K562 (cell line): ENCODE measurements at regions not wholly inside any gene's neighbourhood (a gene's known extent, or its start where the extent isn't known, plus 50 kb on each side); places are given as distances from the start of the nearest gene placed in this dataset.

Source experiments
- ATAC-seq: fragments of 200-7000 bp; cut with Tn5 transposase; 3 replicates; pipeline ENCODE4 v1.9.1; 2020; ENCODE audit warnings: moderate library complexity
- BruUV-seq: library from RNA; stranded (reverse); fragments of 400-500 nt; replicated peaks from 2 replicates; lab custom pipeline; 2021; lab: Mats Ljungman, UMichigan
- CTCF ChIA-PET: fragments of 300-600 bp; formaldehyde crosslinking; extraction: SDS; loops from one replicate; lab custom pipeline; 2021; ENCODE audit warnings: low intra/inter-chr PET ratio; lab: Yijun Ruan, JAX
- POLR2A ChIA-PET: fragments of 300-600, 350-650 bp; sonication (Branson Sonifier 250); formaldehyde crosslinking; extraction: SDS; loops from one replicate; lab custom pipeline; 2021; ENCODE audit warnings: antibody characterized with exemption, inconsistent platforms; lab: Yijun Ruan, JAX
- DNase-seq, 4 experiments: peaks; one replicate each; pipeline versions ENCODE4 v3.0.0 to v3.0.0-alpha.2; 2011 to 2018; ENCODE audit warnings: low spot score in 3 of 4, mixed read lengths in 3 of 4; ENCODE audit errors: extremely low read depth in 1 of 4
- FAIRE-seq: peaks from 2 replicates; lab custom pipeline; 2011; peaks lifted over from hg19 to GRCh38; lab: Jason Lieb, UNC
- H2AFZ ChIP-seq: 2 replicates; pipeline ENCODE4 v1.6.0; 2011; ENCODE audit warnings: low read depth, low read length, control low read depth, inconsistent platforms
- H3K27ac ChIP-seq: fragments of 200-600 bp; 3 replicates; pipeline ENCODE4 v1.8.0; 2011; ENCODE audit warnings: low read depth, mild to moderate bottlenecking, control low read depth, inconsistent platforms, low read length, moderate library complexity, mixed read lengths; ENCODE audit errors: extremely low read depth
- H3K27me3 ChIP-seq, 2 experiments: fragments of 300-600 bp in 1 of 2; 2 replicates in 1 of 2; 3 replicates in 1 of 2; pipeline versions ENCODE4 v1.6.0 to v1.8.0; 2011; ENCODE audit warnings: inconsistent platforms in 2 of 2, low read length in 2 of 2, mild to moderate bottlenecking in 1 of 2, mixed read lengths in 1 of 2, moderate library complexity in 1 of 2; ENCODE audit not compliant: control insufficient read depth in 2 of 2, insufficient read depth in 2 of 2
- H3K36me3 ChIP-seq: fragments of 300-600 bp; 3 replicates; pipeline ENCODE4 v1.8.0; 2011; ENCODE audit warnings: mild to moderate bottlenecking, low read length, inconsistent platforms; ENCODE audit not compliant: control insufficient read depth, insufficient read depth
- H3K4me1 ChIP-seq, 2 experiments: fragments of 200-600 bp in 1 of 2; replicated peaks in 1 of 2; 2 replicates in 1 of 2; 3 replicates in 1 of 2; pipeline versions ENCODE4 v1.5.1 to v1.8.0; 2011; ENCODE audit warnings: inconsistent platforms in 2 of 2, low read length in 2 of 2, mild to moderate bottlenecking in 1 of 2, mixed read lengths in 1 of 2, moderate library complexity in 1 of 2; ENCODE audit not compliant: control insufficient read depth in 2 of 2, insufficient read depth in 2 of 2
- H3K4me2 ChIP-seq: 2 replicates; pipeline ENCODE4 v1.6.1; 2011; ENCODE audit warnings: low read length, control low read depth, inconsistent platforms, mixed read lengths; ENCODE audit not compliant: insufficient read depth
- H3K4me3 ChIP-seq: fragments of 200-600 bp; sonication (generic), shearing (Covaris generic); 2 replicates; pipeline ENCODE4 v1.5.1; 2016; ENCODE audit warnings: control low read depth, inconsistent platforms
- H3K79me2 ChIP-seq: fragments of 200-600 bp; 3 replicates; pipeline ENCODE4 v1.8.0; 2011; ENCODE audit warnings: low read length, inconsistent platforms; ENCODE audit not compliant: control insufficient read depth, insufficient read depth
- H3K9ac ChIP-seq, 2 experiments: 2 replicates each; pipeline versions ENCODE4 v1.6.0 to v1.6.1; 2011; ENCODE audit warnings: low read depth in 2 of 2, low read length in 2 of 2, control low read depth in 1 of 2, inconsistent platforms in 1 of 2, mild to moderate bottlenecking in 1 of 2, mixed read lengths in 1 of 2; ENCODE audit not compliant: insufficient read depth in 1 of 2
- H3K9me1 ChIP-seq: one replicate; pipeline ENCODE4 v1.6.0; 2011; ENCODE audit warnings: inconsistent platforms, mild to moderate bottlenecking, low read length, moderate library complexity; ENCODE audit not compliant: control insufficient read depth, insufficient read depth
- H3K9me3 ChIP-seq: replicated peaks from 2 replicates; pipeline ENCODE4 v1.5.1; 2011; ENCODE audit warnings: low read depth, low read length, inconsistent platforms; ENCODE audit not compliant: control insufficient read depth, insufficient read depth
- H4K20me1 ChIP-seq: replicated peaks from 2 replicates; pipeline ENCODE4 v1.6.1; 2011; ENCODE audit warnings: low read length, inconsistent platforms, mixed read lengths; ENCODE audit not compliant: control insufficient read depth, insufficient read depth
- ADNP ChIP-seq: fragments of 200-800 bp; sonication (Bioruptor generic); IDR thresholded peaks from 2 replicates; pipeline ENCODE4 v1.6.1; 2016; ENCODE audit warnings: missing genetic modification characterization, missing compliant biosample characterization
- ATF3 ChIP-seq, 2 experiments: fragments of 450-650 bp in 1 of 2; sonication (generic) in 1 of 2; formaldehyde crosslinking in 1 of 2; IDR thresholded peaks in 1 of 2; conservative IDR thresholded peaks in 1 of 2; 2 replicates each; pipeline versions ENCODE4 v1.6.1 to v1.8.1; 2016 to 2023; ENCODE audit warnings: mild to moderate bottlenecking in 2 of 2, moderate library complexity in 2 of 2, inconsistent platforms in 1 of 2, missing genetic modification reagents in 1 of 2
- CGGBP1 ChIP-seq: fragments of 250-450 bp; sonication (Bioruptor Pico); IDR thresholded peaks from 2 replicates; pipeline ENCODE4 v1.9.0; 2021; ENCODE audit warnings: mild to moderate bottlenecking
- HNRNPK ChIP-seq: fragments of 200-400 bp; formaldehyde crosslinking; IDR thresholded peaks from one replicate; pipeline ENCODE4 v1.6.1; 2018; ENCODE audit warnings: mild to moderate bottlenecking, low read depth, low read length; ENCODE audit not compliant: poor library complexity, severe bottlenecking
- NKRF ChIP-seq: fragments of 450-650 bp; IDR thresholded peaks from 2 replicates; pipeline ENCODE4 v1.6.1; 2016; ENCODE audit warnings: borderline replicate concordance
- PRDM10 ChIP-seq: fragments of 450-650 bp; IDR thresholded peaks from 2 replicates; pipeline ENCODE4 v1.6.1; 2018; ENCODE audit not compliant: partially characterized antibody
- STAT6 ChIP-seq: sonication (generic); formaldehyde crosslinking; IDR thresholded peaks from 2 replicates; pipeline ENCODE4 v1.8.1; 2023; ENCODE audit warnings: mild to moderate bottlenecking, missing genetic modification reagents
- ZC3H11A ChIP-seq: IDR thresholded peaks from 2 replicates; pipeline ENCODE4 v1.6.1; 2012; ENCODE audit warnings: low read depth, low read length, improper control_type of control experiment
- ZNF384 ChIP-seq: IDR thresholded peaks from 2 replicates; pipeline ENCODE4 v1.6.1; 2012; ENCODE audit warnings: low read depth, low read length, improper control_type of control experiment
- WGBS: fragments of 100-300 bp; shearing (Covaris generic); methylation state at CpG from one replicate; pipeline ENCODE4 v1.1.6; 2016; ENCODE audit warnings: low coverage, mixed read lengths; ENCODE audit not compliant: insufficient coverage; ENCODE audit errors: missing lambda C conversion rate; 5-methylcytosine and 5-hydroxymethylcytosine counted together
- in situ Hi-C: fragments of 300-500 bp; cut with MboI; formaldehyde crosslinking; loops from 4 replicates; pipeline ENCODE4 v1.15.0; 2018; ENCODE audit warnings: inconsistent platforms, mixed read lengths
- intact Hi-C: fragments of 100-400 bp; cut with micrococcal nuclease; formaldehyde crosslinking; loops from 2 replicates; pipeline ENCODE4 v1.14.2; 2022

- no peak overlapping the region for H3K27ac ChIP-seq
- 53% methylated on average over 4 of the region's 4 CpGs for WGBS
- in situ Hi-C loops = no loop called here
- DNase-seq (no peak), FAIRE-seq (no peak), ATAC-seq (peak; percentile 71)
- no peaks in the 10 kb centered on the region for H3K9me1 ChIP-seq
- intact Hi-C loops = loop anchor here (5.0 to 10.0 kb wide), 3 partner anchors 103 to 615 kb away; partner anchors contain the start of gene YWHAQ
- POLR2A ChIA-PET = interaction anchor here (0.7 to 1.7 kb wide), 5 partner anchors 9 to 130 kb away, joined by 3 to 10 read pairs (median 4); partner anchors contain the start of gene YWHAQ
- no peaks in the 10 kb centered on the region for H3K9me3 ChIP-seq
- H3K9ac ChIP-seq = no peak overlapping the region
- H3K4me3 ChIP-seq = no peak overlapping the region
- no peaks in the 10 kb centered on the region for H3K36me3 ChIP-seq
- H3K27me3 ChIP-seq = peaks cover 0 to 8% of the 10 kb centered on the region in 2 experiments; a peak in 2 of 5 replicates
- BruUV-seq = no TSS peak
- H3K79me2 ChIP-seq = no peaks in the 10 kb centered on the region
- CTCF ChIA-PET = interaction anchor here (0.5 kb wide), 1 partner anchor 154 kb away, joined by 3 read pairs; no protein-coding TSS in a partner anchor
- no peaks in the 10 kb centered on the region for H4K20me1 ChIP-seq
- peaks cover 31 to 50% of the 10 kb centered on the region in 2 experiments for H3K4me1 ChIP-seq
- no peak overlapping the region for H3K4me2 ChIP-seq
- H2AFZ ChIP-seq = peak overlapping the region; percentile 57
- TF ChIP-seq ATF3 (IDR thresholded peaks at IDR 0.05) (peak; percentile 93), ATF3 (CRISPR knock-in tag; conservative IDR thresholded peaks at IDR 0.05) (no peak), PRDM10 (no peak), ZC3H11A (no peak), NKRF (no peak), ADNP (peak; percentile 68; the same call in 1 of the 2 replicates), CGGBP1 (CRISPR knock-in tag) (no peak), STAT6 (CRISPR knock-in tag) (no peak), ZNF384 (no peak), HNRNPK (no peak)
Measured at GRCh38 chr2:9760069-9760901, 83.0 kb upstream of the TAF1B start.
